GM18508 (cell line): ENCODE measurements at regions not wholly inside any gene's neighbourhood (a gene's known extent, or its start where the extent isn't known, plus 50 kb on each side); places are given as distances from the start of the nearest gene placed in this dataset.
"Not testable (repeated sequence)": the region's sequence is repeated elsewhere in the genome, so short reads cannot be mapped to it uniquely, and the experiment has no call there.

Experiments used
- ATAC-seq: cut with Tn5 transposase; IDR thresholded peaks from one replicate; pipeline ENCODE4 v1.9.1; 2021; ENCODE audit warnings: moderate number of reproducible peaks; ENCODE audit not compliant: insufficient read depth, unreplicated experiment

- no peak for ATAC-seq
These were observed 304.1 kb upstream of the COBL start for GRCh38 chr7:51620706-51621105.

- ATAC-seq: no peak
These were observed 303.3 kb upstream of the COBL start for GRCh38 chr7:51619880-51620279.

GRCh38 chr7:51617686-51618085 lies 301.1 kb upstream of the COBL start:
- no peak for ATAC-seq

- no peak for ATAC-seq
These were observed 297.3 kb upstream of the COBL start for GRCh38 chr7:51613911-51614357.

GRCh38 chr7:51611937-51612336 lies 295.3 kb upstream of the COBL start:
- ATAC-seq: no peak

GRCh38 chr7:51607447-51607846 lies 290.8 kb upstream of the COBL start:
- no peak for ATAC-seq

GRCh38 chr7:51606601-51607154 lies 290.1 kb upstream of the COBL start:
- ATAC-seq: no peak

- ATAC-seq: no peak
These were observed 285.8 kb upstream of the COBL start for GRCh38 chr7:51602376-51602775.

GRCh38 chr7:51601461-51601860 lies 284.9 kb upstream of the COBL start:
- no peak for ATAC-seq

- ATAC-seq: not testable (repeated sequence)
These were observed 283.3 kb upstream of the COBL start for GRCh38 chr7:51599935-51600334.

GRCh38 chr7:51593628-51594027 lies 277.0 kb upstream of the COBL start:
- no peak for ATAC-seq

- ATAC-seq: no peak
These were observed 276.4 kb upstream of the COBL start for GRCh38 chr7:51592842-51593599.

GRCh38 chr7:51591223-51591622 lies 274.6 kb upstream of the COBL start:
- ATAC-seq: no peak

GRCh38 chr7:51590746-51591145 lies 274.1 kb upstream of the COBL start:
- ATAC-seq: no peak

GRCh38 chr7:51589111-51589510 lies 272.5 kb upstream of the COBL start:
- ATAC-seq: no peak

GRCh38 chr7:51587604-51588003 lies 271.0 kb upstream of the COBL start:
- ATAC-seq: no peak

- ATAC-seq: no peak
These were observed 260.8 kb upstream of the COBL start for GRCh38 chr7:51577390-51577789.

GRCh38 chr7:51569581-51569980 lies 253.0 kb upstream of the COBL start:
- ATAC-seq: no peak

GRCh38 chr7:51569176-51569575 lies 252.6 kb upstream of the COBL start:
- no peak for ATAC-seq

GRCh38 chr7:51551070-51551469 lies 234.5 kb upstream of the COBL start:
- ATAC-seq: no peak

GRCh38 chr7:51545131-51545530 lies 228.5 kb upstream of the COBL start:
- no peak for ATAC-seq
